Suprapubic skin (tissue), 4 donors: ENCODE measurements at regions not wholly inside any gene's neighbourhood (a gene's known extent, or its start where the extent isn't known, plus 50 kb on each side); places are given as distances from the start of the nearest gene placed in this dataset.

Source experiments
- DNase-seq, 2 donors: peaks; one replicate each; pipeline ENCODE4 v3.0.0-alpha.2; 2019; ENCODE audit warnings: low spot score in 2 of 2
- H3K27ac ChIP-seq: fragments of 200-600 bp; sonication (generic); one replicate; pipeline ENCODE4 v1.5.1; 2019
- H3K27me3 ChIP-seq: fragments of 200-600 bp; sonication (generic); one replicate; pipeline ENCODE4 v1.5.1; 2019
- H3K36me3 ChIP-seq: fragments of 200-600 bp; sonication (generic); one replicate; pipeline ENCODE4 v1.5.1; 2019
- H3K4me1 ChIP-seq: fragments of 200-600 bp; sonication (generic); one replicate; pipeline ENCODE4 v1.5.1; 2019
- H3K4me3 ChIP-seq: fragments of 200-600 bp; sonication (generic); one replicate; pipeline ENCODE4 v1.5.1; 2019; ENCODE audit warnings: mild to moderate bottlenecking
- H3K9me3 ChIP-seq: fragments of 200-600 bp; sonication (generic); one replicate; pipeline ENCODE4 v1.5.1; 2019
- EP300 ChIP-seq: sonication (generic); formaldehyde crosslinking; IDR thresholded peaks from one replicate; pipeline ENCODE4 v1.6.1; 2017; ENCODE audit warnings: antibody characterized with exemption
- POLR2A ChIP-seq, 2 donors: fragments of 450-650 bp; IDR thresholded peaks; one replicate each; pipeline ENCODE4 v1.6.1; 2017; ENCODE audit warnings: antibody characterized with exemption in 2 of 2, mild to moderate bottlenecking in 2 of 2, moderate library complexity in 2 of 2
- POLR2AphosphoS5 ChIP-seq, 3 donors: sonication (generic); formaldehyde crosslinking; IDR thresholded peaks; one replicate each; pipeline ENCODE4 v1.6.1; 2017; ENCODE audit warnings: antibody characterized with exemption in 3 of 3
- WGBS: methylation state at CpG from one replicate; pipeline ENCODE4 v1.1.5; 2018; 5-methylcytosine and 5-hydroxymethylcytosine counted together
- TF ChIP-seq, protein P1 (sequence below), 2 donors: fragments of 200-600 bp in 1 of 2; fragments of 450-650 bp in 1 of 2; sonication (generic) in 1 of 2; IDR thresholded peaks; one replicate each; pipeline ENCODE4 v1.5.1; 2016 to 2019; ENCODE audit warnings: antibody characterized with exemption in 2 of 2, mild to moderate bottlenecking in 1 of 2, moderate library complexity in 1 of 2

DNA sequence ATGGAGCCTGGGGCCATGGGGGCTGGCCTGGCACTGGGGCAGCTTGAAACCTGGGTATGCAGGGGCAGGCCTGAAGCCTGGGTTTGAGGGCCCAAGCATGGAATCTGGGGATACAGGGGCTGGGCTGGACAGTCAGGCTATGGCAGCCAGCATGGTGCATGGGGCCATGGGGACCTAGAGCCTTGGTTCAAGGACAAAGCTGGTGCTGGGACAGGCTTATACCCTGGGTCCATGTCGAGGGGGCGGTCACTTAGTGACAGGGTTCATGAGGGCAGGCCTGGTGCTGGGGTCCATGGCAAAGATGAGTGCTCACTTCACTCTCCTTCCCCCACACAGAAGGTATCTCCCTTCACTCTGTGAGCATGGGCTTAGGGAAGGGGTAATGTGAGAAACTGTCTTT is 116.2 kb downstream of the BBS10 start:
- Histone ChIP-seq H3K27ac (no peak overlapping the region), H3K27me3 (no peaks in the 10 kb centered on the region), H3K4me3 (no peak overlapping the region), H3K9me3 (no peaks in the 10 kb centered on the region), H3K4me1 (no peaks in the 10 kb centered on the region), H3K36me3 (no peaks in the 10 kb centered on the region)
- TF ChIP-seq POLR2AphosphoS5 (IDR thresholded peaks at IDR 0.05) (no peak), EP300 (no peak), POLR2A (IDR thresholded peaks at IDR 0.05) (no peak)
- TF ChIP-seq, protein P1, sequence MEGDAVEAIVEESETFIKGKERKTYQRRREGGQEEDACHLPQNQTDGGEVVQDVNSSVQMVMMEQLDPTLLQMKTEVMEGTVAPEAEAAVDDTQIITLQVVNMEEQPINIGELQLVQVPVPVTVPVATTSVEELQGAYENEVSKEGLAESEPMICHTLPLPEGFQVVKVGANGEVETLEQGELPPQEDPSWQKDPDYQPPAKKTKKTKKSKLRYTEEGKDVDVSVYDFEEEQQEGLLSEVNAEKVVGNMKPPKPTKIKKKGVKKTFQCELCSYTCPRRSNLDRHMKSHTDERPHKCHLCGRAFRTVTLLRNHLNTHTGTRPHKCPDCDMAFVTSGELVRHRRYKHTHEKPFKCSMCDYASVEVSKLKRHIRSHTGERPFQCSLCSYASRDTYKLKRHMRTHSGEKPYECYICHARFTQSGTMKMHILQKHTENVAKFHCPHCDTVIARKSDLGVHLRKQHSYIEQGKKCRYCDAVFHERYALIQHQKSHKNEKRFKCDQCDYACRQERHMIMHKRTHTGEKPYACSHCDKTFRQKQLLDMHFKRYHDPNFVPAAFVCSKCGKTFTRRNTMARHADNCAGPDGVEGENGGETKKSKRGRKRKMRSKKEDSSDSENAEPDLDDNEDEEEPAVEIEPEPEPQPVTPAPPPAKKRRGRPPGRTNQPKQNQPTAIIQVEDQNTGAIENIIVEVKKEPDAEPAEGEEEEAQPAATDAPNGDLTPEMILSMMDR (IDR thresholded peaks at IDR 0.05), result no peak
- WGBS, result 100% methylated on average over 1 of the region's 2 CpGs
- DNase-seq, result no peak

DNA sequence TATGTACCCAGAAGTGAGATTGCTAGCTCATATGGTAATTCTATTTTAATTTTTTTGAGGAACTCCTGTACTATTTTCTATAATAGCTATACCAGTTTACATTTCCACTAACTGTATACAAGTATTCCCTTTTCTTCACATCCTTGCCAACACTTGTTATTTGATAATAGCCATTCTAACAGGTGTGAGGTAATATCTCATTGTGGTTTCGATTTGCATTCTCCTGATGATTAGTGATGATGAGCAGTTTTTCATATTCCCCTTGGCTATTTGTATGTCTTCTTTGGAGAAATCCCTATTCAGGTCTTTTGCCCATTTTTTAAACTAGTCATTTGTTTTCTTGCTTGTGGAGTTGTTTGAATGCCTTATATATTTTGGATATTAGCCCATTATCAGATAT is 121.3 kb downstream of the BBS10 start:
- H3K36me3 ChIP-seq, result no peaks in the 10 kb centered on the region
- no peaks in the 10 kb centered on the region for H3K4me1 ChIP-seq
- no peak for DNase-seq
- WGBS, result 78% methylated on average over 1 of the region's 1 CpG
- TF ChIP-seq POLR2A (IDR thresholded peaks at IDR 0.05), result no peak
- no peak for TF ChIP-seq POLR2AphosphoS5 (IDR thresholded peaks at IDR 0.05)
- TF ChIP-seq, protein P1 (IDR thresholded peaks at IDR 0.05), result no peak
- no peak for TF ChIP-seq EP300
- H3K9me3 ChIP-seq, result no peaks in the 10 kb centered on the region
- H3K27ac ChIP-seq, result no peak overlapping the region
- no peaks in the 10 kb centered on the region for H3K27me3 ChIP-seq
- no peak overlapping the region for H3K4me3 ChIP-seq

DNA sequence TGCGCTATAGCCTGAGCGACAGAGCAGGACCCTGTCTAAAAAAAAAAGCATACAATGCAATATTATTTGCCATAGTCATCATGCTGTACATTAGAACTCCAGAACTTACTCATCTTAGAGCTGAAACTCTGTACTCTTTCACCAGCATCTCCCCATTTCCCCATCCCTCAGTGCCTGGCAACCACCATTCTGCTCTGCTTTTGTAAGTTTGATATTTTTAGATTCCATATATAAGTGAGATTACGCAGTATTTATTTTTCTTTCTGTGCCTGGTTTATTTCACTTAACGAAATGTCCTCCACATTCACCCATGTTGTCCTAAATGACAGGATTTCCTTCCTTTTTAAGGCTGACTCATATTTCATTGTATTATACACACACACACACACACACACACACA is 121.8 kb downstream of the BBS10 start:
- H3K9me3 ChIP-seq, result no peaks in the 10 kb centered on the region
- TF ChIP-seq POLR2A (IDR thresholded peaks at IDR 0.05), result no peak
- no peak for TF ChIP-seq POLR2AphosphoS5 (IDR thresholded peaks at IDR 0.05)
- H3K4me3 ChIP-seq, result no peak overlapping the region
- no peaks in the 10 kb centered on the region for H3K4me1 ChIP-seq
- DNase-seq, result no peak
- 82% methylated on average over 4 of the region's 4 CpGs for WGBS
- H3K27me3 ChIP-seq, result no peaks in the 10 kb centered on the region
- H3K36me3 ChIP-seq, result no peaks in the 10 kb centered on the region
- H3K27ac ChIP-seq, result no peak overlapping the region

DNA sequence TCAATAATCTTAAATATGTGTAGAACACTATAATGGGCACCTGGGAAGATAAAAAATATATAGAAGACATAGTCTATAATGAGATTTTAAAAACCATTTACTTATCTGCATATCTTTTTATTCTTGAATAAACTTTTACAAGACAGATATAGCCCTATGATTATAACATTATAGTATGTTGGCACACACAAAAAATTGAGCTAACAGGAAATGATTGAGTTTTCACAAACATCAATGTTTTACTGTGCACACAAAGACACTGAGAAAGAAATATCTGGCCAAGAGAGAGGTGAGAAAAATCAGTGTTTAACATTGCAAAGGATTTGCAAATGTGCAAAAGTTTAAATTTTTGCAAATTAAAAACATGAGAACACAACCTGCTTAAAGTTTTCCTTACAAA is 124.3 kb downstream of the BBS10 start:
- no peak for DNase-seq
- H3K27me3 ChIP-seq, result no peaks in the 10 kb centered on the region
- no peak overlapping the region for H3K4me3 ChIP-seq
- no peaks in the 10 kb centered on the region for H3K4me1 ChIP-seq
- H3K9me3 ChIP-seq, result no peaks in the 10 kb centered on the region
- H3K27ac ChIP-seq, result no peak overlapping the region
- no peaks in the 10 kb centered on the region for H3K36me3 ChIP-seq
- TF ChIP-seq POLR2A (IDR thresholded peaks at IDR 0.05) (no peak), EP300 (no peak), POLR2AphosphoS5 (IDR thresholded peaks at IDR 0.05) (no peak)
- TF ChIP-seq, protein P1 (IDR thresholded peaks at IDR 0.05), result no peak

DNA sequence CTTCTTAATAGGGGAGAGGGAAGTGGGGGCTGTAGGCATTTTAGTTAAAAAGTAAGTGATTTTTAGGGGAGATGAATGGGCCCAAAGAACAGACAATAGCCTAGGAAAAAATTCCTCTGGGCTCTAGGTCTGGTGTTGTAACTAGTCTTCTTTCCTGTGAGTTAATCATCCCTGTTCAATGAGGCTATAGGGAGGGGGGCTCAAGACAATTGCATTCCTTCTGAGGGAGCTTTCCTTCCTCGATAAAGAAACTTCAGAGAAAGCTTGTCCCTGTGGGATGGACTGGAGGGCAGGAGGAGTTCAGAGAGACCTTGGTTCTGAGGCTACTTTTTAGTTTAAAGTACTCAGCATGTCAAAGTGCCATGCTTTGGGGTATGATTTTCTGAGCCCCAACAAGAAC is 127.2 kb downstream of the BBS10 start:
- no peaks in the 10 kb centered on the region for H3K4me1 ChIP-seq
- no peaks in the 10 kb centered on the region for H3K9me3 ChIP-seq
- H3K4me3 ChIP-seq, result no peak overlapping the region
- DNase-seq, result no peak
- no peak overlapping the region for H3K27ac ChIP-seq
- 33% methylated on average over 1 of the region's 1 CpG for WGBS
- H3K36me3 ChIP-seq, result no peaks in the 10 kb centered on the region
- TF ChIP-seq POLR2A (IDR thresholded peaks at IDR 0.05) (no peak), POLR2AphosphoS5 (IDR thresholded peaks at IDR 0.05) (no peak)
- H3K27me3 ChIP-seq, result no peaks in the 10 kb centered on the region

DNA sequence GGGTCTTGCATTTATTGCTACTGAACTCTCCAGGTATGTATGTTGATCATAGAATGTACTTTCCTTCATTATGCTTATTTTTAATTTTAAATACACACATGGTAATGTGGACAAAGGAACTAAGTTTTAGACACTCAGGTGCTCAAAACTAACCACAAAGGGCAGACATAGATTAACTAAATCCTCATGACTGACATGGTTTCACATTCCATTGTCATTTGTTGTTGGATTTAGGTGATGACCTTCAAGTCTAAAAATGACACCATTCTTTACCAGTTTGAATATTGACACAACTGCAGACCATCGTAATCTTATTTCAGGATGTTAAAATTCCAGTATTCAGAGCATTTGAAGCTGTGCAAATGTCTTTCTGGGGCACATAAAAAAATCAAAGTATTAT is 128.4 kb downstream of the BBS10 start:
- H3K36me3 ChIP-seq, result no peaks in the 10 kb centered on the region
- no peak for TF ChIP-seq POLR2A (IDR thresholded peaks at IDR 0.05)
- no peak for TF ChIP-seq EP300
- TF ChIP-seq, protein P1 (IDR thresholded peaks at IDR 0.05), result no peak
- no peak for TF ChIP-seq POLR2AphosphoS5 (IDR thresholded peaks at IDR 0.05)
- no peaks in the 10 kb centered on the region for H3K9me3 ChIP-seq
- no peak overlapping the region for H3K27ac ChIP-seq
- H3K4me1 ChIP-seq, result no peaks in the 10 kb centered on the region
- no peak overlapping the region for H3K4me3 ChIP-seq
- no peak for DNase-seq
- WGBS, result 91% methylated on average over 1 of the region's 1 CpG
- H3K27me3 ChIP-seq, result no peaks in the 10 kb centered on the region
